Activated naive CD4-positive, alpha-beta T cell treated with anti-CD3 and anti-CD28 coated beads for 36 hours (primary cell): ENCODE measurements at regions not wholly inside any gene's neighbourhood (a gene's known extent, or its start where the extent isn't known, plus 50 kb on each side); places are given as distances from the start of the nearest gene placed in this dataset.

ENCODE experiments used
- CTCF ChIA-PET: fragments of 350-600 bp; sonication (Branson Sonifier 250); formaldehyde crosslinking; loops from one replicate; lab custom pipeline; 2021; ENCODE audit warnings: antibody characterized with exemption; lab: Charles Lee
- DNase-seq: peaks from one replicate; pipeline ENCODE4 v3.0.0-alpha.2; 2020
- H3K27ac Mint-ChIP-seq: one replicate; pipeline ENCODE4 v1.8.0; 2021; ENCODE audit warnings: mild to moderate bottlenecking, mixed read lengths
- H3K27me3 Mint-ChIP-seq: one replicate; pipeline ENCODE4 v1.8.0; 2021; ENCODE audit warnings: low read depth, mixed read lengths
- H3K36me3 Mint-ChIP-seq: one replicate; pipeline ENCODE4 v1.8.0; 2021; ENCODE audit warnings: low read depth, mixed read lengths
- H3K4me1 Mint-ChIP-seq: one replicate; pipeline ENCODE4 v1.8.0; 2021; ENCODE audit warnings: low read depth, mixed read lengths
- H3K4me3 Mint-ChIP-seq: one replicate; pipeline ENCODE4 v1.8.0; 2021; ENCODE audit warnings: mild to moderate bottlenecking, moderate library complexity, mixed read lengths
- H3K9me3 Mint-ChIP-seq: one replicate; pipeline ENCODE4 v1.8.0; 2021; ENCODE audit warnings: mixed read lengths
- intact Hi-C: fragments of 100-400 bp; cut with micrococcal nuclease; formaldehyde crosslinking; loops from one replicate; pipeline ENCODE4 v1.15.1; 2023

GRCh38 chr13:106172176-106172905 lies 363.1 kb downstream of the EFNB2 start:
- intact Hi-C loops = no loop called here
- CTCF ChIA-PET = interaction anchor here (0.6 kb wide), 1 partner anchor 383 kb away, joined by 3 read pairs; no protein-coding TSS in a partner anchor
- Mint-ChIP-seq H3K27ac (no peak overlapping the region), H3K27me3 (no peaks in the 10 kb centered on the region), H3K9me3 (no peaks in the 10 kb centered on the region), H3K4me3 (no peak overlapping the region), H3K4me1 (no peaks in the 10 kb centered on the region), H3K36me3 (no peaks in the 10 kb centered on the region)
- no peak for DNase-seq

- intact Hi-C loops = no loop called here
- H3K27me3 Mint-ChIP-seq = no peaks in the 10 kb centered on the region
- H3K27ac Mint-ChIP-seq = no peak overlapping the region
- peaks cover 5% of the 10 kb centered on the region for H3K9me3 Mint-ChIP-seq
- DNase-seq = no peak
- no peaks in the 10 kb centered on the region for H3K36me3 Mint-ChIP-seq
- no peaks in the 10 kb centered on the region for H3K4me1 Mint-ChIP-seq
- H3K4me3 Mint-ChIP-seq = no peak overlapping the region
- CTCF ChIA-PET = no interaction called here
Measured at GRCh38 chr13:106163426-106163825, 372.0 kb downstream of the EFNB2 start.

DNA sequence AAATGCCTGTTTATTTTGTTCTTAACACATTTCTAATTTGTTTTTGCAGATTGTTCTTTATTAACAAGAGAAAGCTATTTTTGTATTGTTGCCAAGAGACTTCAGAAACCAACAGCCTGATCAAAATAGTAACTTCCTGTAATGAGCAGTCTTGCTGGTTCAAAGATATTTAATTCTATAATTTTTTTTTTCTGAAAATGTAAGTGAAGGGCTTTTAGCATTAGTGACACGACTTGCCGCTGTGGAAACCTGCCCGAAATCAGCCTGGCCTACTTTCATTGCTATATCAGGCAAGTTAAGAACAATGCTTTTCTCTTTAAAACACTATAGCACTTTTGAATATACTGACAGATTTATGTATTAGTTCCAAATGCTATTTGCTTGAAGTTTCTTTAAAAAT lies 374.3 kb downstream of the EFNB2 start:
- no peak for DNase-seq
- Mint-ChIP-seq H3K27ac (no peak overlapping the region), H3K9me3 (peaks cover 5% of the 10 kb centered on the region), H3K4me1 (no peaks in the 10 kb centered on the region), H3K4me3 (no peak overlapping the region), H3K27me3 (no peaks in the 10 kb centered on the region), H3K36me3 (no peaks in the 10 kb centered on the region)
- intact Hi-C loops = no loop called here
- CTCF ChIA-PET = interaction anchor here (0.5 kb wide), 1 partner anchor 107 kb away, joined by 3 read pairs; no protein-coding TSS in a partner anchor

- intact Hi-C loops = no loop called here
- CTCF ChIA-PET = no interaction called here
- H3K27me3 Mint-ChIP-seq = no peaks in the 10 kb centered on the region
Measured at GRCh38 chr13:106159295-106160195, 375.9 kb downstream of the EFNB2 start.

DNA sequence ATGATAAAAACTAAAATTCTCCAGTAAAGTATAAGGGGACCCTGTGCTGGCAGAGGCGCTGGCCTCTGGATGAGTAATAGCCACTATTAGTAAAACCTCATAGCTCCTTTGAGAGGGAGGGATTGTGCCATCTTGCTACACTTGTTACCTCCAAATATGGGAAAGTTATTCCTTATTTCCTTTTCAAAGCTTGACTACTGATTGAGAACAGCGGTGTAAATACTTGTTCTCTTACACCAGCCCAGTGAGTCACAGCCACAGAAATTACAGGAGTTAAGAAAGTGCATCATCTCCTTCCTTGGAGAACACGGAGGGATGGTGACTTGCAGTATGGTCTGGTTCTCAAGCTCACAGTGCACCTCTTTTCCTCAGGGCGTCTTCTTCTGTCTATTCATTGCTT lies 379.0 kb downstream of the EFNB2 start:
- intact Hi-C loops = no loop called here
- CTCF ChIA-PET = no interaction called here
- Mint-ChIP-seq H3K9me3 (no peaks in the 10 kb centered on the region), H3K36me3 (no peaks in the 10 kb centered on the region), H3K4me1 (no peaks in the 10 kb centered on the region), H3K4me3 (no peak overlapping the region), H3K27ac (no peak overlapping the region), H3K27me3 (no peaks in the 10 kb centered on the region)
- no peak for DNase-seq

More at GRCh38 chr13:106159295-106160195, 375.9 kb downstream of the EFNB2 start:
- peaks cover 2% of the 10 kb centered on the region for H3K9me3 Mint-ChIP-seq
- no peaks in the 10 kb centered on the region for H3K36me3 Mint-ChIP-seq
- H3K27ac Mint-ChIP-seq = no peak overlapping the region
- DNase-seq = no peak
- no peak overlapping the region for H3K4me3 Mint-ChIP-seq
- H3K4me1 Mint-ChIP-seq = no peaks in the 10 kb centered on the region

GRCh38 chr13:106155411-106155810 lies 380.1 kb downstream of the EFNB2 start:
- no peak overlapping the region for H3K4me3 Mint-ChIP-seq
- no peak overlapping the region for H3K27ac Mint-ChIP-seq

GRCh38 chr13:106153876-106154275 lies 381.6 kb downstream of the EFNB2 start:
- Mint-ChIP-seq H3K27me3 (no peaks in the 10 kb centered on the region), H3K9me3 (no peaks in the 10 kb centered on the region), H3K4me1 (no peaks in the 10 kb centered on the region), H3K27ac (no peak overlapping the region), H3K36me3 (no peaks in the 10 kb centered on the region), H3K4me3 (no peak overlapping the region)
- DNase-seq = no peak
- CTCF ChIA-PET = no interaction called here
- intact Hi-C loops = no loop called here

More at GRCh38 chr13:106155411-106155810, 380.1 kb downstream of the EFNB2 start:
- intact Hi-C loops = no loop called here
- DNase-seq = no peak
- Mint-ChIP-seq H3K4me1 (no peaks in the 10 kb centered on the region), H3K27me3 (no peaks in the 10 kb centered on the region), H3K9me3 (no peaks in the 10 kb centered on the region), H3K36me3 (no peaks in the 10 kb centered on the region)
- CTCF ChIA-PET = no interaction called here

DNA sequence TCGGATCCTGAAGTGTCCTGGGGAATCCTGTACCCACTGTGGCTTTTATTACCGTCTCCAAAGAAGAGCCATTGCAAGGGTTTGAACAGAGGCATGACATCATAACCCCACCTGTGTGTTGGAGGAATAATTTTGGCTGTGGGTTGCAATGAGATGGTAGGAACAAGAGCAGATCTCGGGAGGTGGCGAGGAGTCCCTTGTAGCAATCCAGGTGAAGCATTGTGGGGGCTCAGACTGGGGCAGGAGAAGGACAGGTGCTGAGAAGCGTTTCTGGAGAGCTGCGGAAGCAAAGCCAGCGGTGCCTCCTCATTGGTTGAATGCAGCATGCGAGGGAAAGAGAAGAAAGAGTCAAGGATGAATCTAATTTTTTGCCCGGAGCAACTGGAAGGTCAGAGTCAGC lies 382.4 kb downstream of the EFNB2 start:
- Mint-ChIP-seq H3K27ac (no peak overlapping the region), H3K4me3 (no peak overlapping the region), H3K9me3 (no peaks in the 10 kb centered on the region), H3K36me3 (no peaks in the 10 kb centered on the region), H3K4me1 (no peaks in the 10 kb centered on the region), H3K27me3 (no peaks in the 10 kb centered on the region)
- CTCF ChIA-PET = no interaction called here
- no peak for DNase-seq
- intact Hi-C loops = no loop called here

DNA sequence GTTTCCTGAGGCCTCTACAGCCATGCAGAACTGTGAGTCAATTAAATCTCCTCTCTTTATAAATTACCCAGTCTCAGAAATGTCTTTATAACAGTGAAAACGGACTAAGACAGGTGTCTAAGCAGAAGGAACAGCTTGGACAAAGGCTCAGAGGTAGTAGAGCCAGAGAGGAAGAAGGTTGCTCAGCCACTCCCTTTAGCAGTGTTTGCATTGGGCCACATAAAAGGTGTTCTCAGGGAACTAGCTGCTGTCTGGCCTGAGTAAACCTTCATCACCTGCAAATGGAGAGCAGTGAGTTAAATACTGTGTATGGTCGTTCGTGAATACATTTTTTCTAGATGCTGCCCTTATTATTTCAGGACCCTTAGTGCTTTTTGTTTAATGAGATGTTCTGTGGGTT lies 383.4 kb downstream of the EFNB2 start:
- CTCF ChIA-PET = no interaction called here
- H3K4me3 Mint-ChIP-seq = no peak overlapping the region
- H3K27me3 Mint-ChIP-seq = no peaks in the 10 kb centered on the region
- no peak for DNase-seq
- H3K27ac Mint-ChIP-seq = no peak overlapping the region
- no peaks in the 10 kb centered on the region for H3K9me3 Mint-ChIP-seq
- H3K36me3 Mint-ChIP-seq = no peaks in the 10 kb centered on the region
- intact Hi-C loops = no loop called here
- H3K4me1 Mint-ChIP-seq = no peaks in the 10 kb centered on the region

GRCh38 chr13:106151056-106151699 lies 384.3 kb downstream of the EFNB2 start:
- CTCF ChIA-PET = no interaction called here

GRCh38 chr13:106145997-106146864 lies 389.2 kb downstream of the EFNB2 start:
- Mint-ChIP-seq H3K9me3 (no peaks in the 10 kb centered on the region), H3K36me3 (no peaks in the 10 kb centered on the region), H3K27me3 (no peaks in the 10 kb centered on the region), H3K4me3 (no peak overlapping the region), H3K4me1 (no peaks in the 10 kb centered on the region), H3K27ac (no peak overlapping the region)
- no peak for DNase-seq
- CTCF ChIA-PET = no interaction called here
- intact Hi-C loops = no loop called here

More at GRCh38 chr13:106151056-106151699, 384.3 kb downstream of the EFNB2 start:
- Mint-ChIP-seq H3K27ac (no peak overlapping the region), H3K9me3 (no peaks in the 10 kb centered on the region), H3K27me3 (no peaks in the 10 kb centered on the region), H3K4me1 (no peaks in the 10 kb centered on the region), H3K36me3 (no peaks in the 10 kb centered on the region), H3K4me3 (no peak overlapping the region)
- DNase-seq = no peak
- intact Hi-C loops = no loop called here

DNA sequence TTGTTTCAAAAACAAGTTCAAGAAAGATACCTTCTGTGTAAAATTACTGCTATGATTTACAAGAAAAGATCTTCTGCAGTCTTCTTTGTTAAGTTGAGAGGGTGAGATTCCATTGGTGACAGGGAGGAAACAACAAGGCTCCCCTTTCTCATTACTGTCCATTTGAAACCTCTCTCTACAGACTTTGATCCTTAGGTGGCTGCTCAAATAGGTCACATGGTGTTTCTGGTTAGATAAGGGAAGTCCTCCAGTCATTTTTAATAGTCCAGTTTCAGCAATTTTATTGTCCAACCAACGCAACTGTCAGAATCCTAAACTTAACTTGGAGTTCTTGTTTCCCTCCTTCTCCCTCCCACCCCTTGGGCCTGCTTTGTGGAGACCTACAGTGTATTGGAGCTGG lies 390.4 kb downstream of the EFNB2 start:
- Mint-ChIP-seq H3K27ac (no peak overlapping the region), H3K4me1 (no peaks in the 10 kb centered on the region), H3K27me3 (no peaks in the 10 kb centered on the region), H3K4me3 (no peak overlapping the region), H3K36me3 (no peaks in the 10 kb centered on the region), H3K9me3 (no peaks in the 10 kb centered on the region)
- CTCF ChIA-PET = no interaction called here
- intact Hi-C loops = no loop called here
- DNase-seq = no peak
